ENCODE measurements at regions not wholly inside any gene's neighbourhood (a gene's known extent, or its start where the extent isn't known, plus 50 kb on each side); places are given as distances from the start of the nearest gene placed in this dataset.

- TF ChIP-seq CTCF (conservative IDR thresholded peaks at IDR 0.05): no peak
- TF ChIP-seq EZH2 (IDR thresholded peaks at IDR 0.05; ENCODE audit: low read depth): no peak
These were observed 171.1 kb upstream of the MYT1L start for GRCh38 chr2:2502201-2502549.

Measured in PC-9 (cell line).